H1 (cell line): ENCODE measurements at regions not wholly inside any gene's neighbourhood (a gene's known extent, or its start where the extent isn't known, plus 50 kb on each side); places are given as distances from the start of the nearest gene placed in this dataset.

Source experiments
- CHD1 ChIP-seq: IDR thresholded peaks from 2 replicates; pipeline ENCODE4 v1.6.1; 2012; ENCODE audit warnings: low read depth, low read length, improper control_type of control experiment
- CHD7 ChIP-seq: fragments of 300-600 bp; sonication (generic); IDR thresholded peaks from 2 replicates; pipeline ENCODE4 v1.7.1; 2012; ENCODE audit warnings: low read length, moderate library complexity, mild to moderate bottlenecking, inconsistent platforms; ENCODE audit not compliant: insufficient replicate concordance
- ZNF274 ChIP-seq: IDR thresholded peaks from 2 replicates; pipeline ENCODE4 v1.7.0; 2012; ENCODE audit warnings: low read length, borderline replicate concordance; ENCODE audit errors: extremely low read depth

DNA sequence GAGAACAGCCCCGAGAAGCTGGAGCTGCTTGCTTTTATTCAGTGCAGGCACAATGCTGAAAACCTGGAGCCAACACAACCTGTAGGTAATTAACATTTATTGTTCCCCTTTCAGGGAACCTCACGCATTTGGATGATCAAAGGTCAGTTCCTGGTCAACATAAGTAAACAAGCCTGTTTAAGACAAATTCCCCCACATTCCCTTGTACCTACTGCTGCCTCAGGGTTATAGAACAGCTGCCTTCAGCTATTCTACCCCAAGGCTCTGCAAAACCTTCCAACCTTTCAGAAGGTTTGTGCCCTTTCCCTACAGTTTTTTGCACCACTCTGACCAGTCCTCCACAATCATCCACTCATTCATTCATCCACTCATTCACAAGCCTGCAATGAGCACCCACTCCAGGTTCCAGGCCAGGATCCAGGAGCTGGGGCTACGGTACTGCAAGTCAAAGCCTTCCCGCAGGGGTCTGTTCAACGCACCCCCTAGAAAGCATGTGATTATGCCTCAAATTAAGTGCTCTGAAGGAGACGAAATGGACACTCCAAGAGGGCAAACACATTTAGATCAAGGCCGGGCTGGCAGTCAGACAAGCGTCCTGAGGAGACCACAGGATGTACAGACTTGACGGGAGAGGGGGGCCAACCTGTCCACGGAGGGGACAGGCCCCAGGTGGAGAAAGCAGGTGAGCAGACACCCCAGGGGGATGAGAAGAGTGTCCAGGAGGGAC lies 683.9 kb downstream of the MATN1 start (continued):
- TF ChIP-seq CHD7 (no peak), CHD1 (no peak), ZNF274 (no peak)
